Brain pericyte (primary cell): ENCODE measurements at regions not wholly inside any gene's neighbourhood (a gene's known extent, or its start where the extent isn't known, plus 50 kb on each side); places are given as distances from the start of the nearest gene placed in this dataset.
"Not testable (repeated sequence)": the region's sequence is repeated elsewhere in the genome, so short reads cannot be mapped to it uniquely, and the experiment has no call there.

Experiments used
- DNase-seq: peaks from one replicate; pipeline ENCODE4 v3.0.0-alpha.2; 2012; ENCODE audit warnings: low read depth, low spot score

DNA sequence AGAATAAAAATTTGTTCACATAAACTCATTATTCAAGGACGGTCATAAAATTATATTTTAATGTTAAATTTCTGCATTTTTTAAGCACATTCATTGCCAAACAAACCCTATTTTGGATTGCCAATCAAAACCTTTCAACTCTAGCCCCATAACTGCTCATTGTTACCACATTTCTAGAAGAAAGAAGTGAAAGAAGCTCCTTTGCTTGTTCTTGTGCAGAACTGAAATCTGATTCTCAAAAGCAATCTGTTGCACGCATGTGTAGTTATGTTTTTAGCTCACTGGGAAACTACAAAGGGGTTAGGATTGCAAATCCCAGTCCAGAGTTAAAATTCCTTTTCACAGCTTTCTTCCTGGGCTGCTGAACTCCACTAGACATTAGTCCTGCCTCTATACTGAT is 109.5 kb upstream of the MIR17HG start:
- DNase-seq = no peak

DNA sequence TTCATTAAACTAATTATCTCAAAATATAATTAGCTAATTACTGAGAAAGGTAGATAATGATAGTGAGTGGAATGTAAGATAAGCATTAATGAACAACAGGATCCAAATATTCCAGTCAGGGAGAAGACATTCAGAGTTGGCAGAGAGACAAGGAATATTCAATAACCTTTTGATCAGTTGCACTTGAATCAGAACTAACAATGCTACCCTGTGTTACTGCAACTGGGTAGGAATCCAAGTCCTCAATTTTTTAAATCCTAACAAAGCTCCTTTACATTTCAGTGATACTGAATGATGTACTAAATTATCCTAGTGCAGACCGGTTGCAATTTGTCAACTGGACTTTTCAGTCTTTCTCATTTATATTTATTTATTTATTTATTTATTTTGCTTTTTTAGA is 107.1 kb upstream of the MIR17HG start:
- no peak for DNase-seq

DNA sequence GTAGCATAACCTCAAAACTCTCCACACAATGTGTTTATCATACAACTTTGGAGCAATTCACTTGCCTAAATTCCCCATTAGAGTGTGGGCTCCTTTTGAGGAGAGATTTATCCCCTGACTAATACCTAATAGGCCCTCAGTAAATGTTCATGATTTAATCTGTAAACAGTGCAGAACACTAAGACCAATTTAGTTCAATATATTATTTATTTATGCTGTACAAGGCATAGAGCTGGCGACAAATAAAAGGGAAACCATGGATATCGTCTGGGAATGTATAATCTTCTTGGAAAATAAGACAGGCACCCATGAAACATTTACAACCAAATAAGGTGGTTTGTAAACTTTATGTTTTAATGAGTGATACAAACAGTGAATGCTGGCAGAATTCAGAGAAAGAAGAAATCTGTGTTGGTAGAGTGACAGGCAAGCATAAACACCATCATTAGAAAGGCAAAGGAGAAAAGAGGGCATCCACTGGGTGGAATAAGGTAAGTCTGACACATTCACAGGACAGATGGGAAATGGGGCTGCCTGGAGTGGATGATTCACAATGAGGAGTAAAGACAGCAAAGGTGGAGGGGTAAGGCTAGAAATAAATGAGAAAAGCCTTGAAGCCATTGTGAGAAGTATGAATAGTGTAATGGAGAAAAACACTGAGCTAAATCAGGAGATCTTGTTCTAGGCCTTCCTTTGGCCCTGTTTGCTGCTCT is 106.1 kb upstream of the MIR17HG start:
- no peak for DNase-seq

DNA sequence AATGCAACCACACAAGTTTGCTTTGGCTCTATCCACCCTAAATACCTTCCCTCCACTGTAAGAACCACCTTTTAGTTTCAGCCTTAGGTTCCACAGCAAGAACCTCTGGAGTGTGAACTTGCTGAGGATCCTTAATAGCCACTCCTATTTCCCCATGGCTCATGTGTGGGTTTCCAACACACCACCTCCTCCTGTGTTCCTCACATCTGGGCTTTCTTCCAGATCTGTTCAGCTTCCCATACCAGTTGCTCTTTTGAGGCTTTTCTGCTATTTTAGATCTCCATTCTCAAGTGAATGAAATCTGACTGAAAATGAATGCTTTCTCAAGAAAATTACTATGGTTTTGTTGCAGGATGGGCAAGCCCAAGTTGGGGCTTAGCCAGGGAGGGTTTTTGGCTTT is 104.8 kb upstream of the MIR17HG start:
- DNase-seq = no peak

DNA sequence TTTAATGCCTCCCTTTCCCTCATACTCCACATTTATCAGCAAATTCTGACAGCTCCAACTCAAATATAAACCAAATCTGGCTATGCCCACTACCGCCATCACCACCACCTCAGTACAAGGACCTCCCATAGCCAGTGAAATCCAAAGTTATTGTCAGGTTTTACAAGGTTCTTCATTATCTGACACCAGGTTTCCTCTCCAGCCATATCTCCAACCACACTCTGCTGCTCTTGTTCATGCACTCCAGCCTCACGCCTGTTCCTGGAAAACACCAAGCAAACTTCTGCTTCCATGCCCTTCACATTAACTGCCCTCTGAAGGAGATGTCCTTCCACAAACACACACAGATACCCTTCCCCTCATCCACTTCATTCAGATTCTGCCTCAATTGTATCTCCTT is 102.2 kb upstream of the MIR17HG start:
- DNase-seq = no peak

DNA sequence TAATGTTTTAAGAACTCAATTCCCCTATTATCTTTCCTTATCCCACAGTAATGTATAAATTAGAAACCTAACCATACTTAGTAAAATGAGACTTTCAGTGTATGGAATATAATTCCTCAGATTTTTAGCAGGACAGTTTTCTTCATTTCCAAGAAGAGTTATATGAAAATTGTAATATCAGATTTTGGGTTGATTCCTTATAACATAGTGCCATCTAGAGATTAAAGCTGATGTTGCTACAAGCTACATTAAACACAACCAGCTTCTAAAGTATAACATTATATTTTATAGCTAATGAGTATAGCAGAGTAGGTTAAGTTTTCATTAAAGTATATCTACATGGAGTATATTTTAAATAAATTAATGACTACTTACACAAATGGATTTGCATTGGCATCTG is 99.7 kb upstream of the MIR17HG start:
- DNase-seq = no peak

DNA sequence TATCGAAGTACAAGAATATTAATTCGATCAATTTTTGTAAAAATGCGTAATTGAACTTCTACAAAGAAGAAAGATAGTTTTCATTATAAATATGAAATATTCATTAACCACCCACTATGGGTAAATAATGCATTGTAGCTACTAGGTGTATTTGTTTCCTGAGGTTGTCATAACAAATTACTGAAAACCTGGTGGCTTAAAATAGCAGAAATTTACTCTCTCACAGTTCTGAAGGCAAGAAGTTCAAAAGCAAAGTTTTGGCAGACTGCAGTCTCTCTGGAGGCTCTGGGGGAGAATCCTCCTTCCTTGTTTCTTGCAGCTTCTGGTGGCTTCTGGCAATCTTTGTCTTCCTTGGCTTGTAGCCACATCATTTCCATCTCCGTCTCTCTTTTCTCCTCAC is 99.2 kb upstream of the MIR17HG start:
- DNase-seq = no peak

DNA sequence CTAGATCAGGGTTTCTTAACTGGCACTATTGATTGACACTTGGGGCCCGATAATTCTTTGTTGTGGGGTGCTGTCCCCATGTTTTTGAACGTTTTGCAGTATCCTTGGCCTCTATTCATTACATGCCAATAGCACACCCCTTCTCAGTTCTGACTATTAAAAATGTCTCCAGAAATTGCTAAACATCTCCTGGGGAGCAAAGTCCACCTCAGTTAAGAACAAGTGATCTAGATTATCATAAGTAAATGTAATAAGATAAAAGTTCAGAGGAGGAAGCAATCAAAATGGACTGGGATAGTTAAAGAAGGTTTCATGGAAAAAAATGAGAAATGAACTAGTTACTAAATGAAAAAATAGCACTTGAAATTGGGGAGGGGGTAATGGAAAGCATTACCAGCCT is 98.1 kb upstream of the MIR17HG start:
- DNase-seq = no peak

DNA sequence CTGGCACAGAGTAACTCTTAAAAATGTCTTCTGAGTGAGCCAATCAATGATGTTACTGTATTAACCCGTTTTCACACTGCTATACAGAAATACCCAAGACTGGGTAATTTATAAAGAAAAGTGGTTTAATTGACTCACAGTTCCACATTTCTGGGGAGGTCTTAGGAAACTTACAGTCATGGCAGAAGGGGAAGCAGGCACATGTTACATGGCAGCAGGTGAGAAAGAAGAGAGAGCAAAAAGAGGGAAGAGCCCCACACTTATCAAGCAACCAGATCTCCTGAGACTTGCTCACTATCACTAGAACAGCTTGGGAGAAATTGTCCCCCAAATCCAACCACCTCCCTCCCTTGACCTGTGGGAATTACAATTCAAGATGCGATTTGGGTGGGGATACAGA is 97.6 kb upstream of the MIR17HG start:
- no peak for DNase-seq

DNA sequence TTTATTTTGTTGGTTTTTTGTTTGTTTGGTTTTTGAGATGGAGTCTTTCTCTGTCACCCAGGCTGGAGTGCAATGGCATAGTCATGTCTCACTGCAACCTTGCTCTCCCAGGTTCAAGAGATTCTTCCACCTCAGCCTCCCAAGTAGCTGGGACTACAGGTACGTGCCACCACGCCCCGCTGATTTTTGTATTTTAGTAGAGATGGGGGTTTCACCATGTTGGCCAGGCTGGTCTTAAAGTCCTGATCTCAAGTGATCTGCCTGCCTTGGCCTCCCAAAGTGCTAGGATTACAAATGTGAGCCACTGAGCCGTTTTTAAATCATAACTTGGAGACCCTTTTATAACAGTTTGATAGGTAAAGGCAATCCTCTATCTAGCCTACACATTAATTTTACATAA is 95.9 kb upstream of the MIR17HG start:
- DNase-seq = not testable (repeated sequence)

DNA sequence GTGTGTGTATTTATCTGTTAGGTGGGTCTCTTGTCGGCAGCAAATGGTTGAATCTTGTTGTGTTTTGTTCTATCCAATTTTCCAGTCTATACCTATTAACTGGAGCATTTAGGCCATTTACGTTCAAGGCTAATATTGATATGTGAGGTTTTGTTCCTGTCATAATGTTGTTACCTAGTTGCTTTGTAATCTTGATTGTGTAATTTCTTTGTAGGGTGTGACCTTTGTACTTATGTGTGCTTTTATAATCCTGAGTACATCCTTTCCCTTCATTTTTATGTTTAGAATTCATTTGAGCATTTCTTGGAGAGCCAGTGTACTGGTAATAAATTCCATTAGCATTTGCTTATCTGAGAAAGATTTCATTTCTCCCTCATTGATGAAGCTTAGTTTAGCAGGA is 83.0 kb upstream of the MIR17HG start:
- DNase-seq = no peak

DNA sequence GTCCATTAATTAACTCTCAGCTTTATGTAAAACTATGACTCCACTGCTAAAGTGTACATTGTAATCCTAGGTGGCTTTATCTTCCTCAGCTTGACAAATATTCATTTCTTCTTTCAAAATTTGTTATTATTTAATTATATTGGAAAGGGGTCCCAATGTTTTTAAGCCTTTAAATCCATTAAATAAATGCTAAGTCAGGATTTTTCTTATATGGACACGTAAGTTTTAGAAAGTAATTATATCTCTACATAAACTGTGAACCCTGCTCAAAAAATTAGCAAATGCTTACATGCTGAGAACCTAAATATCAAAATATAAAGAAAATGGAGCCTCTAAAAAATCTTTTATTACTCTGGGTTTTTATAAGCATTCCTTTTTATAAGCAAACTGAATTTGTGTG is 78.2 kb upstream of the MIR17HG start:
- DNase-seq = no peak

DNA sequence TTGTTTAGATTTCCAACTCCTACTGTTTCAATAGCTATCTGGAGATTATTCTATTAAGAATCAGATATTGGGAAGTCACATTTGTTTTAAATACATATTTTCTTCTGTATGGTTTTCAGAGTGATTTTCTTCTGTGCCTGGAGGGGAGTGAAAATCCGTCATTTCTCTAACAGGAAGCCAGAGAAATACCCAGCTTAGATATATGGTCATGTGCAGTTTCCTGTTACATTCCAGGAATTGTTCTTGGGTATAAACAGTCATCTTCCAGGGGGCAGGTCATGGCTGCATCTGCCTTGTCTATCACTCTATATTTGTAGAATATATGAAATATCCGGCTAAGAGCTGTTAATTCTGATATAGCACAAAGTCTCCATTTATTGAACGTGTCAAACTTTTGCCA is 77.5 kb upstream of the MIR17HG start:
- no peak for DNase-seq

DNA sequence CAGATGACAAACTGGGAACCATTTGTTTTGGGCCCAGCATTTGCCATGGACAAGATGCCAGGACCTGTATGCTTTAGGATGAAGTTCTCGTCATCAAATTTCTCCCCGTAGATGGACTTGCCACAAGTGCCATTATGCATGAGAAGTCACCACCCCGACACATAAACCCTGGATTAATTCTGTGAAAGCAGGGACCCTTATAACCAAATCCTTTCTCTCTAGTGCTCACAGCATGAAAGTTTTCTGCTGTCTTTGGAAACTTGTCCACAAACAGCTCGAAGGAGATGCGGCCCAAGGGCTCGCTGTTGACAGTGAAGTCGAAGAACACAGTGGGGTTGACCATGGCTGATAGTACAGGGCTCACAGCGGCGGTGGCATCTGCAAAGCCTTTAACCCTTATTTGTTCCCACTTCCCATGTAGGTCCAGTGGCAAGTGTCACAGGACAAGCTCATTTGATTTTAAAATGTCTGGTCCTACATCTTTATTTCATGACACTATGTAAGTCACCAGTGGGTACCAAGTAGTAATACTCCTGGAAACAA is 75.2 kb upstream of the MIR17HG start:
- no peak for DNase-seq

DNA sequence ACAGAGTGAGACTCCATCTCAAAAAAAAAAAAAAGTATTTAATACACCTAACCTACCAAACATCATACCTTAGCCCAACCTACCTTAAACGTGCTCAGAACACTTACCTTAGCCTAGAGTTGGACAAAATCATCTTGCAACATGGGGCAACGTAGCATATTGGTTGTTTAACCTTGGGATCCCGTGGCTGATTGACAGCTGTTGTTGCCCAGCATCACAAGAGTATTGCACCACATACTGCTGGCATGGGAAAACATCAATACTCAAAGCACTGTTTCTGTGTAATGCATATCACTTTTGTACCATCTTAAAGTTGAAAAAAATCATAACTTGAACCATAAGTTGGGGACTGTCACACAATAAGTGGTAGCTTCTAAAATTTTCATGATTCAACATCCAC is 73.8 kb upstream of the MIR17HG start:
- DNase-seq = no peak

DNA sequence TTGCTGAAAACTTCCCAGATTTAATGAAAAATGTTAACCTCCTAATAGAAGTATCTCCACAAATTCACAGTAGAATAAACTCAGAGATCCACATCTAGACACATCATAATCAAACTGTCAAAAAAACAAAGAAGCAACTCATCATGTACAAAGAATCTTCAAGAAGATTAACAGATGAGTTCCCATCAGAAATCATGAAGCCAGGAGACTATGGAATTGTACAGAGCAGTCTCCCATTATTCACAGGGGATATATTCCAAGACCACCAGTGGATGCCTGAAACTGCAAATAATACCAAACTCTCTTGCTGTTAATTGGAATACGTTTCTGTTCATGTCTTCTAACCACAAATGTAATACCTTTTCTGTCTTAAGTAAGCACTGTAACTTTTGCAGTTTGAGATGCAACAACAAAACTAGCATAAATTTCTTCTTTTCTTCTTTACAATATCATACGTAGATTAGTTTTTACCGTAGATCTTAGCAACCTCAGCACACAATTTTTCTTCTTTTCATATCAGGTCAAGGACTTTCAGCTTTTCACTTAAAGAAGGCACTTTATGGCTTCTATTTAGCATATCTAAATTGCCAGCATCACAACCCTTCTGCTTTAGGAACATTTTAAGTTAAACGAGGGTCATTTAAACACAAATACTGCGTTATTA is 70.3 kb upstream of the MIR17HG start:
- DNase-seq = no peak

DNA sequence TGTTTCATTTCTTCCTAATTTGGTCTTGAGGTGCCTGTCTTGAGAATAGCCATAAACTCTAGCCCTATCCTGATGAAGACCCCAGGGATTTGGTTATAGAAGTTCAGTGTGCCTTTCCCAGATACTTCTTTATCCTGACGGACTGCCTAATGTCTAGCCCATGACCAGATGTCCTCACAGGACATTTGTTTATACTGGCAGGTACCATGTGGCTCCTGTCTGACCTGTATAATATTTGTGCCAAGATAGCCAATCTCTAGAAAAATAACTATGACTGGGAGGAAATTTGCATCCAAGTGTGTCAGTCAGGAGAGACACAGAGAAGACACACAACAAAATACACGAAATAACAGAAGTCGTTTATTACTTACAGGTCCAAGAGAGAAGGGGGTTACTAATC is 69.2 kb upstream of the MIR17HG start:
- DNase-seq = no peak

DNA sequence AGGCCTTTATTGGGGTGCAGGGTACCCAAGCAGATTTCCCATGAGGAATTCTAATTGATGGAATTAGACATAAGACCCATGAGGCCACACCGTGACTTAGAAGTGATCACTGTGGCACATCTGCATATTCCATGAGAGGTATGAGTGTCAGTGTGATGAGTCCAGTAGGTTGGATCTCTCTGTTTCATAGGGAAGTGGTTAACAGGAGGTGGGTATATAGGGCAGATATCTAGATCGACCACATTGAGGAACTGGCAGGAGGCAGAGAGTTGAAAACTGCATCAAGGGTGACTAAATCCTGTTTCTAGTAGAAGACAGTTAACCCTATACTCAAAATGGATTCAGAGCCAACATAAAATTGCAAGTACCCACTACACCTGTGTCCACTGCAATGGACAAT is 68.6 kb upstream of the MIR17HG start:
- no peak for DNase-seq

DNA sequence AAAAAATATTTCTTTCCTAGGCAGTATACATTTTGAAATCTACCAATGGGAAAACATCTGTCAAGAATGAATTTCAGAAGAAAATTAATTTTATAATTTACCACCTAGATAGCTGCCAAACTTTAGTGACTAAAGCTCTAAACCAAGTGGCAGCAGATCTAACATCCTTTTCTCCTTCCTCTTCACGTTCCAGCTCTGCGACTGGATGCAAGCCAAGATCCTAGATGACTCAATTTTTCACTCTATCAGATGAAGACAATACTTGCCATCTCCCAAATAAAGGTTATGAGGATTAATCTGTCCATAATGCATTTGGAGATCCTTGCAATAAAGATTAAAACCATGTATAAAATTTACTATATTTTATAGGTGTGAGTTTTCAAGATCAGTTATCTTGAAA is 66.7 kb upstream of the MIR17HG start:
- DNase-seq = no peak

DNA sequence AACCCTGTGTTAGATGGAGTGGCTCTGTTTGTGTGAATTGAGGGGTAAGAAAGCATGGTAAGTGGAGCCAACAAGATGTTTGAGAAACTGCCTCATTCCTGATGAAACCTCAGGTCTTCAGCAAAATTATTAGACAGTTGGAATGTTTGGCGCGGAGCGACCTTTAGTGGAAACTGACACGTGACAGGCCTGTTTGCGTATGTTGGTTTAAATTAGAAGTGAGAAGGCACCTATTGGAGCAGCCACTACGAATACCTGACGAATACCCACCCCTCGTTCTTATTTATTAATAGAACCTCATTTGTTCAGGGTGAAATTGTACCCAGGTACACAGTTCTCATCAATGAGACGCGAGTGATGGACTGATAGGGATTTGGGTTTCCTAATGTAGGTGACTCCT is 63.2 kb upstream of the MIR17HG start:
- no peak for DNase-seq

DNA sequence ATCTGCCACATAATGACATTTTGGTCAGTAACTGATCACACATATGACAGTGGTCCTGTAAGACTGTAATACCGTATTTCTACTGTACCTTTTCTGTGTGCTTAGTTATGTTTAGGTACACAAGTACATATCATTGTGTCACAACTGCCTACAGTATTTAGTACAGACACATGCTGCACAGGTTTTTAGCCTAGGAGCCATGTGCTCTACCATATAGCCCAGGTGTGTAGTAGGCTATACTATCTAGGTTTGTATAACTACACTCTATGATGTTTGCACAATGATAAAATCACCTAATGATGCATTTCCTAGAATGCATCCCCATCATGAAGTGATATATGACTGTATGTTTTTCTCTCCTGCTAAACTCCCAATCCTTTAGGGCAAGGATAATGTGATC is 61.2 kb upstream of the MIR17HG start:
- DNase-seq = no peak

DNA sequence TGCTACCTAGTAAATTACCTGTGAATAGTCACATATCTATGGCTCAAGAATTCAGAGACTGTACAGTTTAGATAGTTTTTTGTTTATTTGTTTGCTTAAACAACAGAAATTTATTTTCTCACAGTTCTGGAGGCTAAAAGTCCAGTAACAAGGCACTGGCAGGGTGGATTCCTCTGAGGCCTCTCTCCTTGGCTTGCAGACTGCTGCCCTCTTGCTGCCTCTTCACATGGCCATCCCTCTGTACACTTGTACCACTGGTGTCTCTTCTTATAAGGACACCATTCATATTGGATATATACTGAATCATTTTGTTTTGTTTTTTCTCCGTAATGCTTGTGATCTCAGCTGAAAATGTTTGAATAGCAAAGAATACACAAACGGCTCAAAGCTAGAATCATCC is 56.4 kb upstream of the MIR17HG start:
- DNase-seq = no peak

DNA sequence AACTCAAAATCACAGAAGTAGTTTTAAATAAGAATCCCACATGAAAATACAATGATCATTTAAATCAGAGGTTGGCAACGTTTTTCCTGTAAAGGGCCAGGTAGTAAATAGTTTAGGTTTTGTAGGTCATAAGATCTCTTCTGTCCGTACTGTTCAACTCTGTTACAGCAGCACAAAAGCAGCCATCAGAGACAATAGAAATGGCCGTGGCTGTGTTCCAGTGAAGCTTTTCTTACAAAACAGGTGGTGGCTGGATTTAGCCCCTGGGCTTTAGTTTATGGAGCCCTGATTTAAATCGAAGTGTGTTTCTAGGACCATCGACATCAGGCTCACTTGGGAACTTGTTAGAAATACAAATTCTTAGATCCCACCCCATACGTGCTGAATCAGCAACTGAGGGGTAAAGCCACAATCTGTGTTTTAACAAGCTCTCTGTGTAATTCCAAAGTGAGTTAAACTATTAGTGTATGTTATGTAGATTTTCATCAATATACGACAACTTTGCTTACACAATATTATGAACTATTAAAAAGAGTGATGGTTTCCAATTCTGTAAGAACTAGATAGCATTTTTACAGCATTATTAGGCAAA is 54.8 kb upstream of the MIR17HG start:
- DNase-seq = no peak
